GM19438 (cell line): ENCODE measurements at regions not wholly inside any gene's neighbourhood (a gene's known extent, or its start where the extent isn't known, plus 50 kb on each side); places are given as distances from the start of the nearest gene placed in this dataset.
A peak's percentile ranks its signal among the peaks of the same experiment; 100 is the strongest.

ENCODE experiments used
- ATAC-seq: cut with Tn5 transposase; IDR thresholded peaks from one replicate; pipeline ENCODE4 v1.9.1; 2021; ENCODE audit warnings: low read depth; ENCODE audit not compliant: unreplicated experiment

GRCh38 chr12:65755596-65755978 lies 68.7 kb upstream of the HMGA2 start:
- ATAC-seq, result no peak

DNA sequence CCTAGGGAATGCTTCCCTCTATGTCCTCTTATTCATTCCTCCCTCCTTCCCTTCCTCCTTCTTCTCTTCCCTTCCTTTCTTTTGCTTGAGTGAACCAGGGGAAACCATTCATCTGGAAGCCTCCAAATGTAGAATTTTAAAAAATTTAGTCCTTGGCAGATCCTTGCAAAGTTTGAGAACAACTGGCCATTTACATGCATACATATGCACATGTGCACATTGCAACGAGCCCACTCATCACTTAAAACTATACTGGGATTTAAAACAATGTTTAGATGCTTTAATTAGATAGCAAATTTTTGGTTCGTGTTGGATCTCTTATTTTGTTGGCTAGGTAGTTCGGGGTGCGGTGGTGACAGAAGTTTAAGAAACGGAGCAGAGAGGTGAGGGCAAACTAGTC lies 68.0 kb upstream of the HMGA2 start:
- no peak for ATAC-seq

DNA sequence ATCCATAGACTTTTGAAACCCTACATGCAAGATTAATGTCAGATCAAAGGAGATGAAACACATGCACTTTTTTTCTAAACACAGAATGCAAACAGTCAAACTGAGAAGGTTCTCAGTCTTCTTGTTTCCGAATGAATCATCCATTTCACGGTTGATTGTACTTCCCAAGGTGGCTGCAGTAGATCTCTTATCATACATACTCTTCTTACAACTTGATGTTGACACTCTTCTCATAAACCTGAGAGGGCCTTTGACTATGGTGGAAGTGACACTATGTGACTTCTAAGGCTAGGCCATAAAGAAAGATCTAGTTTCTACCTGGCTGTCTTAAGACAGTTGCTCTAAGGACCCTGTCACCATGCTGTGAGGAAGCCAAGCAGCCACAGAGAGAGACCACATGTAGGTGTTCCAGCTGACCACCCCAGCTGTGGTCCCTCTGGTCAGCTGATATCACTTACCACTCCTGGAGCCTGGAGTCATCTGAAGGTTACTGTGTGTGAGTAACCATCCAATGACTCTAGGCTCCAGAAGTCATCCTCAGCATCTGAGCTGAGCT lies 67.2 kb upstream of the HMGA2 start:
- peak; percentile 83 for ATAC-seq

DNA sequence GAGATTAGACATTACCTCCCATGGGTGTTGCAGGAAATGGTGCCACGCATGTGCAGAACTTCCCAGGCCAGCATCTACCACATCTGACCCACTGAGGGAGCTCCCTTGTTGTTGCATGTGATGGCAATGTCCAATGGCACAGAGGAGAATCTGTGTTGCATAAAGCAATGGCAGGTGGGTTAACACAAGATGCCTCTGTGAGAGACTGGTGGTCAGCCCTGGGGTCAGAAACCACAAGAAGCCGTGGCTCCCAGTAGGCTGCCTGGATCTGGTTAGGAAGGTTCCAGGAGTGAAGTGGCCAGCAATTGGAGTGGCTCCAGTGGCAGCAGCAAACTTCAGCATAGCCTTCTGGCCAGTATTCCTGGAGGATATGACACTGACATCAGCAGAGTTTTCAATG lies 65.9 kb upstream of the HMGA2 start:
- no peak for ATAC-seq

GRCh38 chr12:65759735-65760134 lies 64.5 kb upstream of the HMGA2 start:
- ATAC-seq, result no peak

- no peak for ATAC-seq
Measured at GRCh38 chr12:65761301-65761700, 63.0 kb upstream of the HMGA2 start.

DNA sequence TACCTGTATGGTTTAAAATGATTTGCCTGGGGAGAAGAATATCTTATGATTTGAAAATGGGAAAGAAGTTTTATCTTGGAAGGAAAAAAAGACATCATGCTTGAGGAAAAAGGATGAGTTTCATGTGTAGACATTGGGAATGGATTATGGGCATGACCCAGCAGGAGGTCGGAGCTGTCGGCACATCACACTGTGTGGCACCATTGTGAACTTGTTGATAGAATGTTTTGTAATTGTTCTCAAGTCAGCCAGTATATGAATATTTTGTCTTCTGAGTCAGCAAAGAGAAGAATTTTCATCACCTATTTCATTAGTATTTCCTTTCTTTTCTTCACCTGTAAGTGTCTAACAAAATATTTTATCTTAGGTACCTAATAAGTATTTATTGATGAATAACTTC lies 60.0 kb upstream of the HMGA2 start:
- no peak for ATAC-seq

DNA sequence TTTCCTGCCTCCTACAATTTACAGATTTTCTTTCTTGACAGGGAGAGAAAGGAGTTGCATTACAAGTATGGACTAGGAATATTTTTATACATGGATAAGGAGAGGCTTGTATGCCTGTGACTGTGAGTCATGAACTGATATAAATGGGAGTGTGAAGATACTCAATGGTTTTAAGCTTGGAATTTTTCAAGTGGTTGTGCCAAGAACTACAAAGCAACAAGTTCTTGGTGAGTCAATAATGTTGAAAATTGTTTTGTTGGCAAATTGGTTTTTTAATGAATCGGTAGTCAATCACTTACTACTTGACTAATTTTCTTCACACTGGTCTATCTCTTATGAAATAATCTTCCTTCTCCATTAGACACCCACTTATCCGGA lies 58.9 kb upstream of the HMGA2 start:
- ATAC-seq, result no peak

GRCh38 chr12:65769880-65770279 lies 54.4 kb upstream of the HMGA2 start:
- no peak for ATAC-seq
